Adipocyte (in vitro differentiated cells): ENCODE measurements at regions not wholly inside any gene's neighbourhood (a gene's known extent, or its start where the extent isn't known, plus 50 kb on each side); places are given as distances from the start of the nearest gene placed in this dataset.
A peak's percentile ranks its signal among the peaks of the same experiment; 100 is the strongest.
"Not testable (repeated sequence)": the region's sequence is repeated elsewhere in the genome, so short reads cannot be mapped to it uniquely, and the experiment has no call there.

ENCODE experiments used
- DNase-seq: peaks from one replicate; pipeline ENCODE4 v3.0.0-alpha.2; 2015; ENCODE audit warnings: low read depth
- H3K27me3 ChIP-seq: replicated peaks from 2 replicates; pipeline ENCODE4 v1.7.0; 2013; ENCODE audit warnings: mild to moderate bottlenecking, low read length, moderate library complexity; ENCODE audit not compliant: control insufficient read depth, insufficient read depth
- H3K36me3 ChIP-seq: 2 replicates; pipeline ENCODE4 v1.7.0; 2013; ENCODE audit warnings: low read length, mild to moderate bottlenecking, moderate library complexity; ENCODE audit not compliant: control insufficient read depth, insufficient read depth, severe bottlenecking
- H3K4me1 ChIP-seq: 2 replicates; pipeline ENCODE4 v1.7.0; 2013; ENCODE audit warnings: mild to moderate bottlenecking, low read length, moderate library complexity; ENCODE audit not compliant: control insufficient read depth, insufficient read depth
- H3K4me3 ChIP-seq: 2 replicates; pipeline ENCODE4 v1.7.0; 2013; ENCODE audit warnings: mild to moderate bottlenecking, low read length, moderate library complexity
- H3K9ac ChIP-seq: 2 replicates; pipeline ENCODE4 v1.7.0; 2013; ENCODE audit warnings: mild to moderate bottlenecking, low read length, moderate library complexity
- H3K9me3 ChIP-seq: 2 replicates; pipeline ENCODE4 v1.7.0; 2013; ENCODE audit warnings: mild to moderate bottlenecking, low read length, moderate library complexity; ENCODE audit not compliant: control insufficient read depth

DNA sequence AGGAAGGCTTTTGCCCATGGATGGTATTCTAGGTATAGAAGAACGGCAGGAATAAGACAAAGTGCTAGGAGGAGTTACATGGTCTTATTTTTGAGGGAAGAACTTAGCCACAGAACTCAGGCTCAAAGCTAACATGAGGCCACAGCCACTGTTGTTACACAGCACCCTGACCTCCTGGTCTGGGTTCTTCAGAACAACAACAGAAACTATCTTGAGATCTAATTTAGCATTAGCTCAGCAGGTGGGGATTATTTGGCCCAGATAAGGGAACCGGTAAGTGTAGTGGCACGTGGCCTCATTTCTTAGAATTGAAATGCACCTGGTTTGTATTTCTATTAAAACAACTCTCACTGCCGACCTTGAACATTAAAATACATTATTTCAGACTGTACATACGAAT, 1168.7 kb upstream of the SEMA6A start:
- no peaks in the 10 kb centered on the region for H3K9me3 ChIP-seq
- DNase-seq: no peak
- H3K4me3 ChIP-seq: no peak overlapping the region
- no peaks in the 10 kb centered on the region for H3K27me3 ChIP-seq
- H3K36me3 ChIP-seq: no peaks in the 10 kb centered on the region
- H3K4me1 ChIP-seq: no peaks in the 10 kb centered on the region
- no peak overlapping the region for H3K9ac ChIP-seq

DNA sequence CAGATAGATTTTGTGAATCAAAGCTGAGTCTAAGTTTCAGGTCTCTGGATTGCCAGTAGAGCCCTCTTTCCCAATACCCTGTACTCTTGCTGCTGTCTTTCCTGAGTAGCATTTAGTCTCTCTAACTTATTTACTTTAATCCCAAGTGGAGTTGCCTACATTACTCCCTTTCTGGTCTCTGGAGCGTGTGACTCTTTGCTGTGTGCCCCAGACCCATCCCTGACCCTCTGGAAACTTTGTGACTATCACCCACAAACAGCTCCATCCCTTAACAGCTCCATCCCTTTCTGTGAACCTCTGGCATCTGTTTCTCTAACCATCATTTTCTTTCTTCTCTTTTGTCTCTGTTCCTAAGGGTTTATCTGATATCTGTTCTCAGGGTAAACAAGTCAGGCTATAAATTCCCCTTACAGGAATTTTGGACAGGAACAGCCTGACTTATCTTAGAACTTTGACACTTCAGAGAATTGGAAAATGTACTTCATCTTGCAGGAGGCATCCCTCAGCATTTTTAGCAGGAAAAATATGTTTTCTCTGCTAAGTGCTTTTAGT, 1167.1 kb upstream of the SEMA6A start:
- no peak overlapping the region for H3K4me3 ChIP-seq
- H3K9me3 ChIP-seq: no peaks in the 10 kb centered on the region
- H3K9ac ChIP-seq: no peak overlapping the region
- DNase-seq: no peak
- H3K4me1 ChIP-seq: no peaks in the 10 kb centered on the region
- no peaks in the 10 kb centered on the region for H3K36me3 ChIP-seq
- no peaks in the 10 kb centered on the region for H3K27me3 ChIP-seq

DNA sequence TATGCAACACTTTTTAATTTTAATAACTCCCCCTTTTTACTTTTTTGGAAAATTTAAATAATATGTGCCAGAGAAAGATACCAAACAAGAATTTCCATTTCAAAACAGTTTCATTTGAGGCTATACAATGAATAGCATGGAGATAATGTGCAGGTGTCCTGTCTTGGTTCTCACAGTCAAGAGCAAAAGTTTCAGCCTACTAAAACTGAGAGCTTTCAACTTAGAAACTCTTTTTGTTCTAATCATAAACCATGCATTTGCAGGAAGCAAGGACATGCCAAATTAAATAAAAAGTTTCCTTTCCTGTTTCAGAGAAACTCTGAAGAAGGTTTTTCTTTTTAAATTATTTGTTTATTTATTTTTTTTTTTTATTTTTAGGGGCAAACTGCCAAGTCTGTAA, 1165.6 kb upstream of the SEMA6A start:
- no peak overlapping the region for H3K9ac ChIP-seq
- H3K27me3 ChIP-seq: no peaks in the 10 kb centered on the region
- H3K9me3 ChIP-seq: no peaks in the 10 kb centered on the region
- no peak overlapping the region for H3K4me3 ChIP-seq
- DNase-seq: no peak
- no peaks in the 10 kb centered on the region for H3K4me1 ChIP-seq
- H3K36me3 ChIP-seq: no peaks in the 10 kb centered on the region

DNA sequence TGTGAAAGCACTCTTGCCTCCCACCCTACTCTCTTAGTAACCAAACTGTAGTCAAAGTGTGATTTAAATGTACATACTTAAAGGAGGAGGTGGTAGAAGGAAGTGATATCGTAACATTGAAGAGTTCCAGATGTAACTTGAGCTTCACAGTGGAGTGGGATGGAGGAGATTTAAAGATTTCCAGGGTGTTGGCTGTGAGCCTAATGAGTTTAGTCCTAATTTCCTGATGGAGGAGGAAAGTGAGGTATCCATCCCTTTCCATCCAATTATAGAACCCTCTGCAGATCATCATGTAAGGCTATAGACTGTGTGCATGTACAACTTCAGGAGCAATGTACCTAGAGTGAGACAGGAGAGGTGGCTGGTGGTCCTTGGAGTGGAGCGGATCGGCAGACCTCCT, 1163.9 kb upstream of the SEMA6A start:
- Histone ChIP-seq H3K9ac (no peak overlapping the region), H3K4me3 (no peak overlapping the region), H3K9me3 (no peaks in the 10 kb centered on the region), H3K27me3 (no peaks in the 10 kb centered on the region), H3K4me1 (no peaks in the 10 kb centered on the region), H3K36me3 (no peaks in the 10 kb centered on the region)
- no peak for DNase-seq

DNA sequence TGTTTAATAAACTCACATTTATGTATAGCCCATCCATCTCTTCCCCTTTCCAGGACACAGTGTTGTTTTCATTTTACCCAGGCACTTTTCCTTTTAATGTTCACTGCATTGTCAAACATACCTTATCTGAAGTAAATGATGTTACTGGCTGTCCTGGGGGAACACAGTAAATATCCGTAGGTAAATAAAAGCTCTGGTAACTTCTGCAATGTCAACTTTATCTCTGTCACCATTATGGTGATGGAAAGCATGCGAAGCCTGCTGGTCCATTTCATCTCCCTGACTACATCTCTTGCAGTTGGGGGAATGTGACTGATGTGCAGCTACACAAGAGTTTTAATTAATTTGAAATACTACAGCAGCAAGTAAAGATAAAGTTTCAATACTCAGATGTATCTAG, 1162.1 kb upstream of the SEMA6A start:
- no peaks in the 10 kb centered on the region for H3K27me3 ChIP-seq
- no peaks in the 10 kb centered on the region for H3K36me3 ChIP-seq
- H3K9me3 ChIP-seq: no peaks in the 10 kb centered on the region
- no peak overlapping the region for H3K4me3 ChIP-seq
- H3K9ac ChIP-seq: no peak overlapping the region
- no peak for DNase-seq
- no peaks in the 10 kb centered on the region for H3K4me1 ChIP-seq

DNA sequence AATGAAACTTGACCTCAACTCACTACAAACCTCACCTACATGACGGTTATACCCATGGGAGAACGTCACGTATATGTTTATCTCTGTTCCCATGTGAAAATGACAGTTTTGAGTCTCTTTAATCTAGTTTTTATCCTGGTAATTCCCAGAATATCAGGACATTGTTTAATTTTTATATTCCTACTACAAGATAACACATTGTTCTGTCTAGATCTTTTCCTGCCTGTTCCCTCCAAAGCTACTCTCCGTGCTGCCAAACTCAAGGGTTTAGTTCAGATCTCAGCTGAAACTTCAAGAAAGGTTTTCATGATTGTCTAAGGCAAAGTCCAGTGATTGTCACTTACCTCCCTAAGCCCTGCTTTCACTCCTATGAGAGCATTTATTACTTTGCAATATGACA, 1159.4 kb upstream of the SEMA6A start:
- Histone ChIP-seq H3K27me3 (no peaks in the 10 kb centered on the region), H3K4me3 (no peak overlapping the region), H3K9ac (no peak overlapping the region), H3K36me3 (no peaks in the 10 kb centered on the region), H3K9me3 (no peaks in the 10 kb centered on the region), H3K4me1 (peaks cover 4% of the 10 kb centered on the region)
- no peak for DNase-seq

DNA sequence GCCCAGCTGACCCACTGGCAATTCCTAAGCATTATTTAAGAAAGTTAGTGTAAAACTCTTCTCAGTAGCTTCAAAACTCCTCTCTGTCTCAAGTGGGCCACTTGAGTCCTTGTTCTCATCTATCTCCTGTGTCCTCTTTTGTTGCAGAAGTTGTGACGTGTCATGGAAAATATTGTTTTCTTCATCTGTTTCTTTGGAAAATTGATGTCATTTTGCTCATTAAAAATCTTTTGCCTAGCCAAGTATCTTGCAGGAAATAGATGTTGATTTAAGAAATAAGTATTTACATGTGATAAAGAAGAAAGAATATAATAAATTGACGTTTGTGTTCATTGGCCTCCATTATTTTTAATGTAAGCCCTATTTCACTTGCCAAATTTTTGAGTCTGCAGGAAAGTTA, 1158.4 kb upstream of the SEMA6A start:
- Histone ChIP-seq H3K27me3 (no peaks in the 10 kb centered on the region), H3K4me1 (peaks cover 4% of the 10 kb centered on the region), H3K36me3 (no peaks in the 10 kb centered on the region), H3K9me3 (no peaks in the 10 kb centered on the region), H3K4me3 (no peak overlapping the region), H3K9ac (no peak overlapping the region)
- DNase-seq: no peak

DNA sequence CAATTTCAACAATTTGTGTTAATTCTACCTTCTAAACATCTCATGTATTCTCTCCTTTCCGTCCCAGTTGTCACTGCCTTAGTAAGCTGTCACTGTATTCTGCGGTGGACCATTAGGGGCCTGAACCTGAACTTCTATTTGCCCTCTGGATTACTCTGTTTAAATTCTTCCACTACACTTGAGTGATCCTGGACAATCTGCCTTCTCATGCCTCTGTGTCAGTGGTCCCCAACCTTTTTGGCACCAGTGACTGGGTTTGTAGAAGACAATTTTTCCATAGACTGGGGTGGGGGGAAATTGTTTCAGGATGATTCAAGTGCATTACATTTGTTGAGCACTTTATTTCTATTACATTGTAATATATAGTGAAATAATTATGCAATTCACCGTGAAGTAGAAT, 1157.6 kb upstream of the SEMA6A start:
- no peak for DNase-seq
- Histone ChIP-seq H3K9ac (no peak overlapping the region), H3K4me1 (peaks cover 4% of the 10 kb centered on the region), H3K9me3 (no peaks in the 10 kb centered on the region), H3K4me3 (no peak overlapping the region), H3K27me3 (no peaks in the 10 kb centered on the region), H3K36me3 (no peaks in the 10 kb centered on the region)

DNA sequence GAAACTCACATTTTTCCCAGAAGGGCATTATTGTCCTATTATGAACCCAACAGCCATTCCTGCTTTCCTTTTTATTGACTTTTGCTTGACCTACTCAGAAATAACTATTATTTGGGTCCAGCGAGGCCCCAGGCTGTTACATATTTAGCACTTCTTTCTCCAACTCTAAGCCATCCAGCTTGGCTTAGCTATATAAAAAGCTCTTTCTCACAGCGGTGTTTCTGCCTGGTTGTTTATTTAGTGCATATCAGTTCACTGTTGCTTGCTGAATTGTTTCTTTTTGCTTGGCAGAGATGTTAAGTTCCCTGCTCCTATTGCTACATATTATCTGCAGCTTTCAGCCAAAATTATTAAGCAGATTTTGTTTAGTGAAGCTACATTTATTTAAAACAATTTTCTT, 1156.8 kb upstream of the SEMA6A start:
- Histone ChIP-seq H3K9ac (no peak overlapping the region), H3K9me3 (no peaks in the 10 kb centered on the region), H3K4me3 (no peak overlapping the region), H3K27me3 (no peaks in the 10 kb centered on the region), H3K36me3 (no peaks in the 10 kb centered on the region), H3K4me1 (peaks cover 4% of the 10 kb centered on the region)
- peak; percentile 70 for DNase-seq

DNA sequence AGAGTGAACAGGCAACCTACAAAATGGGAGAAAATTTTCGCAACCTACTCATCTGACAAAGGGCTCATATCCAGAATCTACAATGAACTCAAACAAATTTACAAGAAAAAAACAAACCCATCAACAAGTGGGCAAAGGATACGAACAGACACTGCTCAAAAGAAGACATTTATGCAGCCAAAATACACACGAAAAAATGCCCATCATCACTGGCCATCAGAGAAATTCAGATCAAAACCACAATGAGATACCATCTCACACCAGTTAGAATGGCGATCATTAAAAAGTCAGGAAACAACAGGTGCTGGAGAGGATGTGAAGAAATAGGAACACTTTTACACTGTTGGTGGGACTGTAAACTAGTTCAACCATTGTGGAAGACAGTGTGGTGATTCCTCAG, 1146.2 kb upstream of the SEMA6A start:
- not testable (repeated sequence) for H3K4me3 ChIP-seq, H3K9me3 ChIP-seq, H3K27me3 ChIP-seq, H3K9ac ChIP-seq, DNase-seq, H3K4me1 ChIP-seq, H3K36me3 ChIP-seq

DNA sequence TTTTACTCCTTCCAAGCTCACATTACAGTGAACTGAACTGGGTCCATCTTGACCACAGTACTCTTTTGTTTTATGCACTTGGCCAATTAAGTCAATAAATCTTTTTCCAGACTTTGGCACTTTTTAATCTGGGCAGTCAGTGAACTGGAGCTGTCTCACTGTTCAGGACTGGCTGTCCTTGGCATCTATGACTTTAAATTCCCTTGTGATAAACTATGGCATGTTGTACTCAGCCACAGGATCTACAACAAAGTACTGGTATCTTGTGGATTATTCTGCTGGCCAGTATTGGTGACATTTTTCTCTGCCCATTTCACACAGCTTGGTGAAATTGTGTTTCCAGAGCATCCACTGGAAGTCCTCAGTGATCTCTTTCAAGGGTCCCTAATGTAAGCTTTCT, 1144.8 kb upstream of the SEMA6A start:
- H3K36me3 ChIP-seq: no peaks in the 10 kb centered on the region
- no peak overlapping the region for H3K4me3 ChIP-seq
- H3K9me3 ChIP-seq: peaks cover 7% of the 10 kb centered on the region
- no peak overlapping the region for H3K9ac ChIP-seq
- H3K27me3 ChIP-seq: no peaks in the 10 kb centered on the region
- DNase-seq: no peak
- peaks cover 2% of the 10 kb centered on the region for H3K4me1 ChIP-seq

DNA sequence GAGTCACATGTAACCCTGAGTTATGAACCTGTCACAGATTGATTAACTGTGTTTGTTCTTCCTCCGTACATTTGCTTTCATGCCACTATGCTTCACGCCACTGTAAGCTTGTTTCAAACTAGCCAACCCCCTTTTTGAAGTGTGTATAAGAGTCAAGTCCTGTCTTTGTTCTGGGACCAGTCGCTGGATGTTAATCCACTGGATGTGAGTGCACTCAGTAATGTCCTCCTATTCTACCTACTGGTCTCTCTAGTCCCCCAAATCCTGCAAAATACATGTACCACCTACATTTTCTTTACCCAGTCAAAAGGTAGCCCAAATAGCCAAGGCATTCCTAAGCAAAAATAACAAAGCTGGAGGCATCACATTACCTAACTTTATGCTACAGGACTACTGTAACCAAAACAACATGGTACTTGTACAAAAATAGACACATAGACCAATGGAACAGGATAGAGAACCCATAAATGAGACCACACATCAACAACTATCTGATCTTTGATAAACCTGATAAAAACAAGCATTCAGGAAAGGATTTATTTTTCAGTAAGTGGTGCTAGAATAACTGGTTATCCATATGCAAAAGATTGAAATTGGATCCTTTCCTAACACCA, 1139.1 kb upstream of the SEMA6A start:
- no peaks in the 10 kb centered on the region for H3K36me3 ChIP-seq
- peak; percentile 9 for DNase-seq
- H3K4me3 ChIP-seq: no peak overlapping the region
- H3K27me3 ChIP-seq: no peaks in the 10 kb centered on the region
- no peak overlapping the region for H3K9ac ChIP-seq
- H3K9me3 ChIP-seq: peaks cover 32% of the 10 kb centered on the region
- no peaks in the 10 kb centered on the region for H3K4me1 ChIP-seq
